ENCODE measurements at regions not wholly inside any gene's neighbourhood (a gene's known extent, or its start where the extent isn't known, plus 50 kb on each side); places are given as distances from the start of the nearest gene placed in this dataset.

DNA sequence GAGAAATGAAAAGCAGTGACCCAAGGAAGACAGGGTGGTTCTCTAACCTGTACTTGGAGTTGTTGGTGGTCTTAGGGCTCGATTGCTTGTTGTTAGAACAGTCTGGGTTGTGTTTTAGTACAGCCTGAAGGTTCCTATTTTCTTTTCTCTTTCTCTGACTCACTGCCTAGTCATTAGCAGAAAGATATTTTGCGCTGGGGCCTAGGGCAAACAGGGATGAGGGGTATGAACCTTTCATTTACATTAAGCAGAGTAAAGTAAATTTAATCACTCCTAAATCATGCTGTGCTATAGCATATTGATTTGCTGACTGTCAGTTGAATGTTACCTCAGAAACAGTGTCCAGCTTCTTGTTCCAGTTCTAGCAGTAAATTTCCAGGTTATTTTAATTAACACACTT, 197.2 kb downstream of the RWDD3 start:
- DNase-seq (ENCODE audit: low spot score) = no peak

- no peak for DNase-seq (ENCODE audit: low spot score)
These were observed 201.6 kb downstream of the RWDD3 start for GRCh38 chr1:95435611-95436010.

GRCh38 chr1:95437011-95437410, 203.0 kb downstream of the RWDD3 start:
- no peak for DNase-seq (ENCODE audit: low spot score)

GRCh38 chr1:95437781-95438180, 203.8 kb downstream of the RWDD3 start:
- DNase-seq (ENCODE audit: low spot score) = no peak

DNA sequence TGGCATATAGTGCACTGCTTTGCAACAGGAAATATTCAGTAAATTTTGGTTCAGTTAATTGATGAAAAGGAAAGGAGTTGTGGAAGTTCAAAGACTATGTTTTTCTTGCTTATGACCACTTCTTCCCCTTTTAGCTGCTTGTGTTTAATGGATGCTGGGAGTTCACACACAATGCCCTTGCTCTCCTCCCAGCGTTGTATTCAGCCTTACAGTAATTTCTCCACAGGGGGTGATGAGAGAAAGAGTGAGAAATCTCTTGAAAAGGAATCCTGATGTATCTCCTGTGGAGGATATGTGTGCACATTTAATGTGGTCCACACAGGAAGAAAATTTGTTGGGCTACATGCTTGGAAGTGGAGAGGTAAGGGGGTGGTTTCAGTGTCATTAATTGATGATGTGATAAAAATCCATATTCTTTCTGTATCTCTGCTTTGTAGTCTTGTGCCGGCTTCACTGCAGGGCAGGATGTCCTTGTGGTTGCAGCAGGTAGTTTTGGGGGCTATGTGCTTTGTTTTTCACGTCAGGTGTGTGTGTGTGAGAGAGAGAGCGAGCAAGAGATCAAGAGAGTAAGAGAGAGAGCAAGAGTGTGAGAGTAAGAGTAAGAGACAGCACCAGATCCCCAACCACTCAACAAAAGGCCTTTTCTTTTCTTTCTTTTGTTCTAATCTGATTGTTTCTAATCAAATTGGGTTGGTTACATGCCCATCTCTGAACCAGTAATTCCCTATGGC, 204.4 kb downstream of the RWDD3 start:
- no peak for DNase-seq (ENCODE audit: low spot score)

DNA sequence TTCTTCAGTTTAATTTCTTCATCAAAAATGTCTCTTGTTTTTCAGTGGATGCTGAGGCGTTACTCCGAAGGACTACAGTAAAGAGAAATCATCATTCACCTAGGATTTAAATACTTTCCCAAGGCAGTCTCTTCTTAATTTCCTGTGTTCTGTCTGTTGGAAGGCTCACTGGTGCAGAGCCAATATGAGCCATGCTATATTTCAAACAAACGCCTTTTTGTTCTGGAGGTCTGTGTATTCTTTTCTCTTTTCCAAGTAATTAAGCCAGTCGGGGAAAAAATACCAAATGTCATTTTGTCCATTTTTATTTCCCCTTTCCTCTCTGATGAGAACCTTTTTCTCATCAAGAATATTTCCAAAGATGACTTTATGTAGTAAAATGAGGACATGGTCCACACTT, 206.5 kb downstream of the RWDD3 start:
- DNase-seq (ENCODE audit: low spot score) = no peak

- DNase-seq (ENCODE audit: low spot score) = no peak
These were observed 215.5 kb downstream of the RWDD3 start for GRCh38 chr1:95449516-95449915.

GRCh38 chr1:95451054-95451453, 217.0 kb downstream of the RWDD3 start:
- no peak for DNase-seq (ENCODE audit: low spot score)

DNA sequence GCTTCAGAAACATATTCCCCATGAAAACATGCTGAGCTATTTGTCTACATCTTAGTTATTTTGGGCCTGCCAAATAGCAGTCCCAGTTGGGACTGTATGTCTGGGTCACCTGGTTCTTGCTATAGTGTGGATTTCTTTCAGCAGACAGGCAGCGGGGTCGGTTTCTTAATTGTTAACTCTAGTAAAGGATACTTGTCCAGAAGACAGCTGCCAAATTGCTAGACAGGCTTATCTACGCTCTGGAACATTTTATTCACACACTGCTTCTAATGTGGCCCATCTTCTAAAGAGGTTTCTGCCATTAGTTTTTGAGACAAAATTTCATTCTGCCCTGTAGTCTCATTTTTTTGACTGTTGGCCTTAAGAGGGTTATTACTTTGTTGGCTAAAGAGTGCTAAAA, 217.9 kb downstream of the RWDD3 start:
- DNase-seq (ENCODE audit: low spot score) = no peak

DNA sequence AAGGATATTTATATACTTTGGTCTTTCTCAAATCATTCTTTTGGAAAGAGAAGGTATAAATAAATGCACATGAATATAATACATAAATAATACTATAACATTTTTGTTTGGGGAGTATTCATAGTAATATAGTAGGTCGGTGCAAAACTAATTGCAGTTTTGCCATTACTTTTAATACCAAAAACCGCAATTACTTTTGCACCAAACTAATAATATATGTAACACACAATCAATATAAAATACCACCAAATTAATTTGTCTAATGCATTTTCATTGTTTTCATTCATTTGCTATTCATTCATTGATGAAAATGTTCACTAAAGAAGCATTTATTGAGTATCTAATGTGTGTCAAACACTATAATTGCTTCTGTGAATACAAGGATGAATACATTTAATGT, 219.0 kb downstream of the RWDD3 start:
- DNase-seq (ENCODE audit: low spot score) = no peak

- no peak for DNase-seq (ENCODE audit: low spot score)
These were observed 233.0 kb downstream of the RWDD3 start for GRCh38 chr1:95467036-95467435.

GRCh38 chr1:95475686-95476457, 241.9 kb downstream of the RWDD3 start:
- DNase-seq (ENCODE audit: low spot score) = no peak

GRCh38 chr1:95496307-95496706, 262.3 kb downstream of the RWDD3 start:
- no peak for DNase-seq (ENCODE audit: low spot score)

DNA sequence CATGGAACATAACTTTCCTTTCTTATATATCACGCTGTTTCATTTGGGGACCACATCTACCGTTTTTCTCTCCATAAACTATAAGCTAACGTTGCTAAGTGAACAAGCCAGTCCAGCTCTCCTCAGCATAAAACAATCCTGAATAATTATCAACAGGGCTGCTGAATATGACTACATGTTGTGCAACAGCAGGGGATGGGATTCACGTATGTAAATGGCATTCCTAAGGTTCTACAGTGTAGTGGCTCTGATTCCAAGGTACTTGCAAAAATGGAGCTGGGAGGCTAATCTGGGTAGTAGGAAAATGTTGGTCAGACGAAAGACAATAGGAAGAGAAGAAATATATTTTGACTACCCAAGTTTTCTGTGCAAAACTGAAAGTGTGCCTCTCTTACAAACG, 262.8 kb downstream of the RWDD3 start:
- DNase-seq (ENCODE audit: low spot score) = no peak

DNA sequence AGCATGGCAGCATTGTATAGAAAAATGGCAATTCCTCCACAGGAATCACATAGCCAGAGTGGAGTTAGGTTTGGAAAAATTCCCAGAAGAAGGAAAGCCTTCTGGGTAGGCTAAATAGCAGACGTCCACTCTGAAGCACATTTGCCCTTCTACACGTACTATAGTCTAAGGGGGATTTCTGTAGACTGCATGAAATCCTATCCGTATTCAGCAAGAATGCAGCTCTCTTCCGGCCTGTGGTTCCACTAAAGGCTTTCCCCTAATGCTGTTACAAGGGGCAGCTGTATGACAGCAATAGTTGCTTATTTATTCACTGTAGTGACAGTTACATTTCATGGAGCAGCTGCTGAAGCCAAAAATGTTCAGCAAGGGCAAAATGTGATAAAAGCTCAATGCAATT, 263.6 kb downstream of the RWDD3 start:
- DNase-seq (ENCODE audit: low spot score) = no peak

DNA sequence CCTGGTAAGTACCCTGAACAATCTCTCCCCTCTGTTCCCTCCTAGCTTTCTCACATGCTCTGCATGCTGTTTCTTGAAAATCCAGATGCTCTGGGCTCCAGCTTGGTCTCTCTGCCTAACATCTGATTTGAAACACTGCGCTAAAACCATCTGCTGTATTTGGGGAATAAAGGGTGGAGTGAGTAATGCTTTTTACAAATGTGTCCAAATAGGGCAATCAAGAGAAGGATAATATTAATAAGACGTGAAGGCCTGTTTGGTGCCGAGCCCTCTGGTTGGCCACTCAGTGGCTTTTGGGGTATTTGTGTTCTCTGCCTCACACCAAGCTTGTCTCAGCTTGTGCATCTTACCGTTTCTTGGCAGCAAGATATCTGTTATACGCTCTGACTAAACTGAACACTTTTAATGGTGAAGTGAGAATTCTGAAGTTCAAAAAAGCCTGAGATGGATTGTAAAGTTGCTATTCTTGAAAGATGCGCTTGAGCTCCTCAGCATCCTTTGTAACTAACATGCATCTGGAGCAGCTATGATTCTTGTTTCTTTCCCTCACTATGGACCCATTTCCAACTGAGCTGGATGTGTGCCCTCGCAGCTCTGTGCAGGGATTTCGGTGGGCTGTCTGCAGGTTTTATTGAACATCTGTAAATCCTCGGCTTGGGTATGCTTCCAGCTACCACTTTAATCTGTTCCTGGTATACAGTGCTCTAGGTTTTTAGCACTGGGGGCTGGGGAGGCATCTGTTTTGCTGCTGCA, 269.4 kb downstream of the RWDD3 start:
- DNase-seq (ENCODE audit: low spot score) = no peak

GRCh38 chr1:95504321-95504720, 270.3 kb downstream of the RWDD3 start:
- DNase-seq (ENCODE audit: low spot score) = no peak

- no peak for DNase-seq (ENCODE audit: low spot score)
These were observed 272.9 kb downstream of the RWDD3 start for GRCh38 chr1:95506736-95507414.

DNA sequence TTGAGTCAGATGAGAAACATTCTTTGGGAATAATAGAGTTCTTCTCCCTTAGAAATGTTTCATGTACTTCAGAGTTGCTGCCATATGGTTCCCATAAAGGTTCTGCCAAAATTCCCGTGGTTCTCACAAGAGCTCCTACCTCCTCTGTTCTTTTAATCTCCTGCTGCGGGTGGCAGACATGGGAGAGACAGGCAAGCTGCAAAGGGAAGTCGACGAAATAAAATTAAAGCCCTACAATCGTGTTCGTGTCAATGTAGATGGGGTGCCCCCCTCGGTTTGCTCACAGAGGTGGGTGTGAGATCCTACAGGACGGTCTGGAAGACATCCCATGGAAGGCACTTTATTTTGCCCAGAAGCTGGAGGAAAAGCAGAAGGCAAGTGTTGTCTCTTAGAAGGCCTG, 276.0 kb downstream of the RWDD3 start:
- DNase-seq (ENCODE audit: low spot score) = no peak

GRCh38 chr1:95512925-95513324, 278.9 kb downstream of the RWDD3 start:
- DNase-seq (ENCODE audit: low spot score) = no peak

DNA sequence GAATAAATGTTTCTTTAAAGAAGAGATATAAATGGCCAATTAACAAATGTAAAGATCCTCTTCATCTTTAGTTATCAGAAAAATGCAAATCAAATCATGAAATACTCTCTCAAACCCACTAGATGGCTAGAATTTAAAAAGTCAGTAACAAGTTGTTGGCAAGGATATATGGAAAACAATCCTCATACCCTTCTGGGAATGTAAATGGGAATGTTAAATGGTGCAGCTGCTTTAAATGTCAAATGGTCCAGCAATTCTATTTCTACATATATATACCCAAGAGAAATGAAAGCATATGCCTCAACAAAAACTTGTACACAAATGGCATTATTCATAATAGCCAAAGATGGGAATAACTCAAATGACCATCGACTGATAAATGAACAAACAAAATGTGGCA, 283.5 kb downstream of the RWDD3 start:
- DNase-seq (ENCODE audit: low spot score) = no peak

- DNase-seq (ENCODE audit: low spot score) = no peak
These were observed 284.3 kb downstream of the RWDD3 start for GRCh38 chr1:95518310-95518709.

All from hepatic stellate cell (primary cell).